HG03097 (cell line): ENCODE measurements at regions not wholly inside any gene's neighbourhood (a gene's known extent, or its start where the extent isn't known, plus 50 kb on each side); places are given as distances from the start of the nearest gene placed in this dataset.

ENCODE experiments used
- ATAC-seq: cut with Tn5 transposase; IDR thresholded peaks from one replicate; pipeline ENCODE4 v1.9.1; 2021; ENCODE audit not compliant: unreplicated experiment, low FRiP score

GRCh38 chr4:161237495-161237894 lies 926.3 kb downstream of the FSTL5 start:
- no peak for ATAC-seq

- no peak for ATAC-seq
Observed at GRCh38 chr4:161225327-161225726, 938.5 kb downstream of the FSTL5 start.

GRCh38 chr4:161222889-161223288 lies 940.9 kb downstream of the FSTL5 start:
- no peak for ATAC-seq

GRCh38 chr4:161208564-161208963 lies 955.2 kb downstream of the FSTL5 start:
- no peak for ATAC-seq

GRCh38 chr4:161206528-161207080 lies 957.2 kb downstream of the FSTL5 start:
- no peak for ATAC-seq

- no peak for ATAC-seq
Observed at GRCh38 chr4:161203865-161204264, 959.9 kb downstream of the FSTL5 start.

- ATAC-seq = no peak
Observed at GRCh38 chr4:161197912-161198311, 965.9 kb downstream of the FSTL5 start.

- ATAC-seq = no peak
Observed at GRCh38 chr4:161197474-161197873, 966.3 kb downstream of the FSTL5 start.

GRCh38 chr4:161189286-161190134 lies 974.3 kb downstream of the FSTL5 start:
- no peak for ATAC-seq

GRCh38 chr4:161188578-161188977 lies 975.2 kb downstream of the FSTL5 start:
- ATAC-seq = no peak

GRCh38 chr4:161187569-161187968 lies 976.2 kb downstream of the FSTL5 start:
- ATAC-seq = no peak

- ATAC-seq = no peak
Observed at GRCh38 chr4:161186750-161187149, 977.0 kb downstream of the FSTL5 start.

- no peak for ATAC-seq
Observed at GRCh38 chr4:161186012-161186411, 977.8 kb downstream of the FSTL5 start.

GRCh38 chr4:161183729-161184128 lies 980.1 kb downstream of the FSTL5 start:
- no peak for ATAC-seq

- ATAC-seq = no peak
Observed at GRCh38 chr4:161182913-161183312, 980.9 kb downstream of the FSTL5 start.

GRCh38 chr4:161178310-161178709 lies 985.5 kb downstream of the FSTL5 start:
- ATAC-seq = no peak

- no peak for ATAC-seq
Observed at GRCh38 chr4:161172396-161173026, 991.3 kb downstream of the FSTL5 start.

- ATAC-seq = no peak
Observed at GRCh38 chr4:161167539-161167938, 996.3 kb downstream of the FSTL5 start.

- ATAC-seq = no peak
Observed at GRCh38 chr4:161160718-161161117, 1003.1 kb downstream of the FSTL5 start.

- ATAC-seq = no peak
Observed at GRCh38 chr4:161148051-161148450, 1015.7 kb downstream of the FSTL5 start.

GRCh38 chr4:161143375-161143774 lies 1020.4 kb downstream of the FSTL5 start:
- ATAC-seq = no peak

- no peak for ATAC-seq
Observed at GRCh38 chr4:161134795-161135194, 1029.0 kb downstream of the FSTL5 start.
